ENCODE measurements at regions not wholly inside any gene's neighbourhood (a gene's known extent, or its start where the extent isn't known, plus 50 kb on each side); places are given as distances from the start of the nearest gene placed in this dataset.

DNA sequence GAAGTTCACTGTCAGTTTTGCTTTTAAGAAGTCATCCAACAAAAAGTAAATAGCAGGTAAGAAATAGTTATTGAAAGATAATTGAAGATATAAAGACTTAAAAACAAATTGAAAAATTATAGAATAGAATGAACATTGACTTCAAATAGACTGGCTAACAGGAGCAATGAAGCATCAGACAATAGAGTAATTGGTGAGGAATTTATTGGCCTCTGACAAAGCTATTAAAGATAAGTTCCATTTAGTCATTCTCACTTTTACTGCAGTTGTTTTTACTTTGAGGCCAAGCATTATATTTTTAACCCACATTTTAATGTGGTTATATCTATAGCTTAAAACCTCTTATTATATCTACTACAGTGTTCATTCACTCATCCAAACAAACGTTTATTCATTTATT, 228.8 kb upstream of the ADGRL2 start:
- TF ChIP-seq, protein P1, sequence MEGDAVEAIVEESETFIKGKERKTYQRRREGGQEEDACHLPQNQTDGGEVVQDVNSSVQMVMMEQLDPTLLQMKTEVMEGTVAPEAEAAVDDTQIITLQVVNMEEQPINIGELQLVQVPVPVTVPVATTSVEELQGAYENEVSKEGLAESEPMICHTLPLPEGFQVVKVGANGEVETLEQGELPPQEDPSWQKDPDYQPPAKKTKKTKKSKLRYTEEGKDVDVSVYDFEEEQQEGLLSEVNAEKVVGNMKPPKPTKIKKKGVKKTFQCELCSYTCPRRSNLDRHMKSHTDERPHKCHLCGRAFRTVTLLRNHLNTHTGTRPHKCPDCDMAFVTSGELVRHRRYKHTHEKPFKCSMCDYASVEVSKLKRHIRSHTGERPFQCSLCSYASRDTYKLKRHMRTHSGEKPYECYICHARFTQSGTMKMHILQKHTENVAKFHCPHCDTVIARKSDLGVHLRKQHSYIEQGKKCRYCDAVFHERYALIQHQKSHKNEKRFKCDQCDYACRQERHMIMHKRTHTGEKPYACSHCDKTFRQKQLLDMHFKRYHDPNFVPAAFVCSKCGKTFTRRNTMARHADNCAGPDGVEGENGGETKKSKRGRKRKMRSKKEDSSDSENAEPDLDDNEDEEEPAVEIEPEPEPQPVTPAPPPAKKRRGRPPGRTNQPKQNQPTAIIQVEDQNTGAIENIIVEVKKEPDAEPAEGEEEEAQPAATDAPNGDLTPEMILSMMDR (IDR thresholded peaks at IDR 0.05 in 8 of 11, conservative IDR thresholded peaks at IDR 0.05 in 3 of 11) = no peak
- no peak for TF ChIP-seq POLR2A (IDR thresholded peaks at IDR 0.05)
- TF ChIP-seq POLR2AphosphoS5 (IDR thresholded peaks at IDR 0.05) = no peak
